Endothelial cell of umbilical vein (primary cell): ENCODE measurements at regions not wholly inside any gene's neighbourhood (a gene's known extent, or its start where the extent isn't known, plus 50 kb on each side); places are given as distances from the start of the nearest gene placed in this dataset.

ENCODE experiments used
- CTCF ChIP-seq, 2 donors: IDR thresholded peaks; 1 replicate in 1 of 2; 2 replicates in 1 of 2; pipeline ENCODE4 v1.5.1; 2011; ENCODE audit warnings: low read length in 2 of 2, mild to moderate bottlenecking in 2 of 2, moderate library complexity in 2 of 2, control low read depth in 1 of 2, inconsistent platforms in 1 of 2, low read depth in 1 of 2; ENCODE audit not compliant: insufficient read depth in 1 of 2; ENCODE audit errors: extremely low read depth in 1 of 2
- EZH2 ChIP-seq: IDR thresholded peaks from 2 replicates; pipeline ENCODE4 v1.6.1; 2012; ENCODE audit warnings: borderline replicate concordance, low read depth, mild to moderate bottlenecking, moderate library complexity, low read length, inconsistent platforms; ENCODE audit not compliant: severe bottlenecking
- GATA2 ChIP-seq: IDR thresholded peaks from 2 replicates; pipeline ENCODE4 v1.7.0; 2011; ENCODE audit warnings: low read depth, mild to moderate bottlenecking, moderate library complexity, mixed read lengths, low read length; ENCODE audit not compliant: insufficient read length, insufficient read depth
- MAX ChIP-seq: IDR thresholded peaks from 2 replicates; pipeline ENCODE4 v1.6.1; 2011; ENCODE audit not compliant: insufficient read depth, insufficient read length
- MYC ChIP-seq: IDR thresholded peaks from one replicate; pipeline ENCODE4 v1.6.1; 2011; ENCODE audit warnings: mild to moderate bottlenecking, low read depth, low read length
- POLR2A ChIP-seq: IDR thresholded peaks from 2 replicates; pipeline ENCODE4 v1.6.1; 2012; ENCODE audit warnings: low read depth, mild to moderate bottlenecking, control low read depth, low read length

GRCh38 chr18:11388755-11389680 lies 220.4 kb upstream of the SLC35G4 start:
- TF ChIP-seq CTCF (IDR thresholded peaks at IDR 0.05; ENCODE audit: extremely low read depth in 1 of 2, insufficient read depth in 1 of 2, low read depth in 1 of 2, low read length in 2 of 2): no peak
- TF ChIP-seq POLR2A: no peak
- no peak for TF ChIP-seq MAX
- no peak for TF ChIP-seq EZH2
- TF ChIP-seq MYC: no peak
- TF ChIP-seq GATA2: no peak
